ENCODE measurements at regions not wholly inside any gene's neighbourhood (a gene's known extent, or its start where the extent isn't known, plus 50 kb on each side); places are given as distances from the start of the nearest gene placed in this dataset.

DNA sequence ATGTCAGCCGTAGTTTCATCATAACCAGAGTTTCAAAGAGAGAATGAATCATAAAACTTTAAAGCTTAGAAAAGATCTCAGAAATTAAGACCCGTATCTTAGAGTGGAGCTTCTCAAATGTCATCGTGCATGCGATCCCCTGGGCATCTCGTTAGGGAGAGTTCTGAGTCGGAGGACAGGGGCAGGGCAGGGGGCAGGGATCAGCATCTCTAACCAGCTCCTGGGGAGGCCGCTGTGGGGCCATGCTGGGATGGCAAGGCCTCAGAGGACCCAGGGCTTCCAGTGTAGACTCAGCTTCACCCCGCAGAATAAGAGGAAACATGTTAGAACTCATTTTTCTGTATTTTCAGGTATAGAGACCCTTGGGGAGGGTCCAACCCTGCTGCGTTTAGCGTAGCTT, 72.0 kb upstream of the AFDN start:
- TF ChIP-seq POLR2A (IDR thresholded peaks at IDR 0.05), result no peak
- TF ChIP-seq, protein P1, sequence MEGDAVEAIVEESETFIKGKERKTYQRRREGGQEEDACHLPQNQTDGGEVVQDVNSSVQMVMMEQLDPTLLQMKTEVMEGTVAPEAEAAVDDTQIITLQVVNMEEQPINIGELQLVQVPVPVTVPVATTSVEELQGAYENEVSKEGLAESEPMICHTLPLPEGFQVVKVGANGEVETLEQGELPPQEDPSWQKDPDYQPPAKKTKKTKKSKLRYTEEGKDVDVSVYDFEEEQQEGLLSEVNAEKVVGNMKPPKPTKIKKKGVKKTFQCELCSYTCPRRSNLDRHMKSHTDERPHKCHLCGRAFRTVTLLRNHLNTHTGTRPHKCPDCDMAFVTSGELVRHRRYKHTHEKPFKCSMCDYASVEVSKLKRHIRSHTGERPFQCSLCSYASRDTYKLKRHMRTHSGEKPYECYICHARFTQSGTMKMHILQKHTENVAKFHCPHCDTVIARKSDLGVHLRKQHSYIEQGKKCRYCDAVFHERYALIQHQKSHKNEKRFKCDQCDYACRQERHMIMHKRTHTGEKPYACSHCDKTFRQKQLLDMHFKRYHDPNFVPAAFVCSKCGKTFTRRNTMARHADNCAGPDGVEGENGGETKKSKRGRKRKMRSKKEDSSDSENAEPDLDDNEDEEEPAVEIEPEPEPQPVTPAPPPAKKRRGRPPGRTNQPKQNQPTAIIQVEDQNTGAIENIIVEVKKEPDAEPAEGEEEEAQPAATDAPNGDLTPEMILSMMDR (IDR thresholded peaks at IDR 0.05), result no peak

All from lower leg skin (tissue), 3 donors.